ENCODE measurements at regions not wholly inside any gene's neighbourhood (a gene's known extent, or its start where the extent isn't known, plus 50 kb on each side); places are given as distances from the start of the nearest gene placed in this dataset.

DNA sequence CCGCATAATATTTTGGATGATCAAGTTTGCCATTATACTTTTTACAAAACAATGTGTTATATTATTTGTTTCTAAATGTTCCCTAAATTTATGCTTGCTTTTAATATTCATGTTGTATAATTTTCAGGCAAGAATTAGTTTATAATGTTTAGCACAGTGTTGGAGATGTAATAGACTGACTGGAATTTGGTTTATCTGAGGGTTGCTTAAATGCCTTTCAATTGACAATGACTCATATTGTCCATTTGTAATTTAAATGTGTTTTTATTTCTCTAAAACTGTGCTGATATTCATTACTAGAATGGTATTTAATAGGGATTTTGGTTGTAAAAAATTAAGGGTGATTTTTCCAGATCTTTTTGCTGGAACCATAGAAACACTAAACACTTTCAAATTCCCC lies 788.4 kb downstream of the SLC6A15 start:
- TF ChIP-seq, protein P1, sequence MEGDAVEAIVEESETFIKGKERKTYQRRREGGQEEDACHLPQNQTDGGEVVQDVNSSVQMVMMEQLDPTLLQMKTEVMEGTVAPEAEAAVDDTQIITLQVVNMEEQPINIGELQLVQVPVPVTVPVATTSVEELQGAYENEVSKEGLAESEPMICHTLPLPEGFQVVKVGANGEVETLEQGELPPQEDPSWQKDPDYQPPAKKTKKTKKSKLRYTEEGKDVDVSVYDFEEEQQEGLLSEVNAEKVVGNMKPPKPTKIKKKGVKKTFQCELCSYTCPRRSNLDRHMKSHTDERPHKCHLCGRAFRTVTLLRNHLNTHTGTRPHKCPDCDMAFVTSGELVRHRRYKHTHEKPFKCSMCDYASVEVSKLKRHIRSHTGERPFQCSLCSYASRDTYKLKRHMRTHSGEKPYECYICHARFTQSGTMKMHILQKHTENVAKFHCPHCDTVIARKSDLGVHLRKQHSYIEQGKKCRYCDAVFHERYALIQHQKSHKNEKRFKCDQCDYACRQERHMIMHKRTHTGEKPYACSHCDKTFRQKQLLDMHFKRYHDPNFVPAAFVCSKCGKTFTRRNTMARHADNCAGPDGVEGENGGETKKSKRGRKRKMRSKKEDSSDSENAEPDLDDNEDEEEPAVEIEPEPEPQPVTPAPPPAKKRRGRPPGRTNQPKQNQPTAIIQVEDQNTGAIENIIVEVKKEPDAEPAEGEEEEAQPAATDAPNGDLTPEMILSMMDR (IDR thresholded peaks at IDR 0.05), result no peak
- TF ChIP-seq POLR2A (IDR thresholded peaks at IDR 0.05), result no peak

Data from adrenal gland (tissue), 5 donors.